GM21515 (cell line): ENCODE measurements at regions not wholly inside any gene's neighbourhood (a gene's known extent, or its start where the extent isn't known, plus 50 kb on each side); places are given as distances from the start of the nearest gene placed in this dataset.

Experiments used
- ATAC-seq: cut with Tn5 transposase; IDR thresholded peaks from one replicate; pipeline ENCODE4 v1.9.1; 2021; ENCODE audit not compliant: unreplicated experiment

DNA sequence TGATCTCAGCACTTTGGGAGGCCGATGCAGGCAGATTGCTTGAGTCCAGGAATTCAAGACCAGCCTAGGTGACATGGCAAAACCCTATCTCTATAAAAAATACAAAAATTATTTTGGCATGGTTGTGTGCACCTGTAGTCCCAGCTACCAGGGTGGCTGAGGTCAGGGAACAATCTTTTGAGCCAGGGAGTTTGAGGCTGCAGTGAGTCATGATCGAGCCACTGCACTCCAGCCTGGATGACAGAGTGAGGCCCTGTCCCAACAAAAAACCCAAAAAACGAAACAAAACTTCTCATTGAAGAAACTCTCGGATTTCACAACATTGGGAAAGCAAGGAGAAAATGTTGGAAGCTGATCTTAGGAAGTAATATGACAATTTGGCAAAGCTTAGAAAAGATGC, 317.3 kb upstream of the MGAT5 start:
- ATAC-seq, result no peak

DNA sequence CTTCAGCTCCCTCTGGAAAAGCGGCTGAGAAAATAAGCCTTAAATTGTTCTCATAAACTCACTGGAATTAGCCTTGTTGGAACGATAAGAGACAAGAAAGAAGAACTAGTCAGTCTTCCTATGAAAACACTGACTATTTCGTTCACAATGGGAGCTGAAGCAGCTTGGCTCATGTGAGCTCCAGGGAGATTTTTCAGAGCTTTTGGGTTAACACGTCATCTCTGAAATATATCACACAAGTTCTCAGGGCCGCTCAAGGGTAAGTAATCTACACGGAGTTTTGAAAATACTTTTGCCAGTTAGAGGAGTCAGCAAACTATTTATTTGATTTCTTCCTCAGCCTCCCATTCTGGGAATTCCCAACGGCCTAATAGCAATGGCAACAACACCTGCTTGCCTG, 316.2 kb upstream of the MGAT5 start:
- ATAC-seq, result no peak

DNA sequence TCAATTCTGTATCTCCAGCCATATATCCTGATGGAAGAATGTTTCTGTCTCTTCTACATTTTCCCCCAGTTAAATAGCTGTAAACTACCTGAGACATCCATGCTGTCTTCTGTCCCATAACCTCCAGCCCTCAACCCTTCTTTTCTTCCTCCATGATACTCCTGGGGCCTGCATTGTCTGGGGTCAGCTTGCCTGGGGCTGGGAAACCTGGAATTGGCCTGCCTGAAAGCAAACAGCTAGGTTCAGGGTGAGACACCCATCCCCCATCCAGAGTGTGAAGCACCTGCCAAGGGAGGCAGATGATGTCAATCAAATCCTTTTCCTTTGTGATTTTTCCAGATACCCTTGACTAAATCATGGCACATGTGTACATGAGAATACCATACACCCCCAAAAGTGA, 313.7 kb upstream of the MGAT5 start:
- ATAC-seq, result no peak

- ATAC-seq, result no peak
Measured at GRCh38 chr2:133941666-133942065, 312.2 kb upstream of the MGAT5 start.

- no peak for ATAC-seq
Measured at GRCh38 chr2:133942398-133942797, 311.5 kb upstream of the MGAT5 start.

GRCh38 chr2:133943108-133943507, 310.8 kb upstream of the MGAT5 start:
- ATAC-seq, result no peak

DNA sequence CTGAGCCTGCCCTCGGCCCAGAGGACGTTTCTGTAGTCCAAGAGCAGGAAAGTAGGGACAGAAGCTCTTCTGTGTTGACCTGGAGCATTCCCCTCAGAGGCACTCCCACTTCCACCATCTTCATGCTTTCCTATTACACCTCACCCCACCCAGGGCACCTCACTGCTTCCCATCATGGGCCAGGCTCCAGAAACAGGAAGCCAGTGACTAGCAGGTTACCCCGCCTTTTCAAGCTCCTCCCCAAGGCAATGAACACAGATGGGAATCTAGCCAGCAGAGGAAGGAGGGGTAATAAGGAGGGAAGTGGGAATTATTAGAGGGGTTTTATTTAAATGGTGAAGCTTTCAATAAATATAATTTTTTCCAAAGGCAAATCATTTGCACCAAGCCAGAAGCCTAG, 308.8 kb upstream of the MGAT5 start:
- no peak for ATAC-seq

- ATAC-seq, result no peak
Measured at GRCh38 chr2:133947057-133947456, 306.8 kb upstream of the MGAT5 start.

DNA sequence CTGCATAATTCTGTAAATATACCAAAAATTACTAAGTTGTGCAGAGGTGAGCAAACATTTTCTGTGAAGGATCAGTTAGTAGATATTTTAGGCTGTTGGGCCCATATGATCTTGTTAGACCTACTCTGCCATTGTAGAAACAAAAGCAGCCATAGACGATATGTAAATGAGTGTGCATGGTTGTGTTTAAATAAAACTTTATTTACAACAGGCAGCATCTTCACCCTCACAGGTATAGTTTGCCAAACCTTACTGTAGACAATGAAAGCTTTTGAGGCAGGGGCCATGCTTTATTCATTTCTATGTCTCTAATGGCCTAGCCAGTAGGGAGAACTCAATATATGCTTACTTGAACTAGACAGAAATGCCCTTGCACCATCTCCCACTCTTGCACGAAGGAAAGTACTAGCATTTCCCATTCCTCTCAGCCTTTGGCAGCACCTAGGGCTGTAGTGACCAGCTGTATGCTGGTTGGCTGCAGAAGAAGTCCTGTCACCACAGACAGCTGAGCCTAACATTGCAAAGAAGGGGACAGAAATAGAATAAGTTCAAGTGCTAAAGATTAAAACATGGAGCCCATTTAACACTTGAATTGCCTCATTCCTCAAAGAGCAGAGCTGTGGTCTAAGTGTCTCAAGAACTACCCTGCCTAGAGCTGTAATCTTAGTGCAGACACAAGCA, 305.1 kb upstream of the MGAT5 start:
- ATAC-seq, result no peak

DNA sequence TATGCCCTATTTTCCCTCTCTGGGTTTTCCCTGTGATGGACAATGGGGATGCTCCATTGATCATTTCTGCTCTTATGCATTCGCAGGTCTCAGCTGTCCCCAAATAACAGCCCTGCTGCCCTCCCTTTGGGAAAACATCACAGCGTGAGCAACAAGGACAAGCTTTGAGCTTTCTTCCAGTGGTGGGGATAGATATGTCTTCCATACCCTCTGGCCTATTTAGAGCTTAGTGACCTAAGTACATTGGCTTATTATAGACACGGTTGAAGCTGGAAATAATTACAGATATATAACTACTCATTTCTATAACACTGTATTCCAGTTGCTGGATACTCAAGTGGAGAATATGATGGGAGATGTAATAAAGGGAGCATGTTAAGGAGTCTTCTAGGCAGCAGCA, 304.3 kb upstream of the MGAT5 start:
- ATAC-seq, result no peak

DNA sequence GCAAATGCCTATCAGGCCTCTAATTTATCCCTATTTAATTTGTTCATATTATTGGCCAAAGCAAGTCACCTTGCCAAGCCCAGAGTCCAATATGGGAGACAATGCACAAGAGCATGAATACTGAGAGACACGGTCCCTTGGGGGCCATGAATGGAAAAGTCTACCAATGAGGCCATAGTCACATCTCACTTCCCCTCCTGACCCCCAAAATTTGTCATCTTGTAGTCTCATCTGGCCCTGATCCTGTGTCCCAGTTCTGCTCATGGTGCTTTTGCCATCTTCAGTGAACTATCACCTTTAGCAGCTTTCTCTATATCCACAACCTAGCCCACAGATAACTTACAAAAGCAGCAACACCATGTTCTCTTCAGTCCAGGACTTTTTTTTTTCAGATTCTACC, 302.7 kb upstream of the MGAT5 start:
- ATAC-seq, result no peak

DNA sequence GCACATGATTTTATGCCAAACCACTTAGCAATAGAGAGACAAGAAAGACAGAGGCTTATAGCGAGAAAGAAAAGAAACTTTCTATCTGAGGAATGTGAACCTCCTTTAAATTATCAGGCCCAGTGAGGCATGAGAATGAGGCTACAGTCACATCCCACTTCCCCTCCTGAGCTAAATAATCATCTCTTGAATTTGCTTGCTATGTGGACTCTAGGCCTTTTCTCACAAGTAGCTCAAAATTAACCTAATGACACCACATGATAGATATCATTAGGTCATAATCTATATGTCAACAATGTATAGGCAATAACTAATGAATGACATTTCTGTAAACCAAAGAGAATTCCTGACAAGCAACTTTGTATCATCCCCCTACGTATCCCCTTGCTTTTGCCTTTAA, 301.5 kb upstream of the MGAT5 start:
- ATAC-seq, result no peak

DNA sequence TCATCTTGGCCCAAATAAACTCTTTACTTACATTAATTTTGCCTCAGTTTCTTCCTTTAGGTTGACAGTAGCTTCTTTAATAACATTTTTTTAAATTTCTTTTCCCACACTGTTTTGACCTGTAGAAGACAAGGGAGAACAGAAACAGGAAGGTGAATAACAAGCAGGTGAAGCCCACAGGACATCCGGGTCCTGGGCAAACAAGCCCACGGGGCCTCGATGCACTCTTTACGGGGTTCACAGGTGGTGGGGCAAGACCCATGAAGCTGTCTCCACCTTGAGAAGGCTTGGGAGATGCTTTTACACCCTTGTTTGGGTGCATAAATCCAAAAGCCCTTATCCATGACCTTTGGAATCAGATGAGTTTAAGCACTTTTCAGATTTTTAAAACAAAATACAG, 301.0 kb upstream of the MGAT5 start:
- ATAC-seq, result no peak

GRCh38 chr2:133953524-133953923, 300.3 kb upstream of the MGAT5 start:
- ATAC-seq, result peak; percentile 68

- no peak for ATAC-seq
Measured at GRCh38 chr2:133954636-133955035, 299.2 kb upstream of the MGAT5 start.

DNA sequence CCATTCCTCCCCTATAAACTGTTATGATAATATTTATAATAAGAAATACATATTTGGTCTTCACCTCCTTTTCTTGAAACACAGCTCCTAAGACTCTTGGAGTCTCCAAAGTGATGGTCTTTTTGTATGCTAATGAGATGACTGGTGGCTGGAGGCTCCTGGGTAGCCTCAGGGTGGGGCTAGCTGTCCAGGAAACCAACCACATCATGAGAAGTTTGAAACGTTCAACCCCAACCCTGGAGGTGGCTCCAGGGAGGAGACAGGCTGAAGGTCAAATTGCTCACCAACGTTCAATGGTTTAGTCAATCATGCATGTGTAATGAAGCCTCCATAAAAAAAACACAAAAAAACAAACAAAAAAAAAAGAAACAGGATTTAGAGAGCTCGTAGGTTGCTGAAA, 298.7 kb upstream of the MGAT5 start:
- ATAC-seq, result no peak

- ATAC-seq, result no peak
Measured at GRCh38 chr2:133956434-133956935, 297.4 kb upstream of the MGAT5 start.

GRCh38 chr2:133957724-133958480, 296.0 kb upstream of the MGAT5 start:
- no peak for ATAC-seq

GRCh38 chr2:133959066-133959465, 294.8 kb upstream of the MGAT5 start:
- no peak for ATAC-seq

GRCh38 chr2:133966720-133967304, 287.1 kb upstream of the MGAT5 start:
- no peak for ATAC-seq

DNA sequence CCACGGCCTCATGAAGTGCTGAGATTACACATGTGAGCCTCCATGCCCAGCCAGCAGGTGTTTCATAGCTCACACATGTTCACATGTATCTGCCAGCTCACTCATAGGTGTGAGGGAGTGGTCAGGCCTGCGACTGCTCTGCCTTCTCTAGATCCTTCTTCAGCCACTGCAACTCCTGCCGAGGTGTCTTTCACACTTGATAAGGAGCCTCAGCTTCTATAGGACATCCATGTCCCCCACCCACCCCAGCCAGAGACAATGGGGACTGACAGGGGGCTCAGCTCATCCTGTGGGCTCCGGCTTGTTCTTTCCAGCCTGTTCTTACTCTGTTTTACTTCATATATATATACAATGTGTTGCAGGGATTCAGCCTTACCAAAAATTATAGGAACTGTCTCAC, 286.5 kb upstream of the MGAT5 start:
- no peak for ATAC-seq

- ATAC-seq, result no peak
Measured at GRCh38 chr2:133968446-133968845, 285.4 kb upstream of the MGAT5 start.
